ENCODE measurements at regions not wholly inside any gene's neighbourhood (a gene's known extent, or its start where the extent isn't known, plus 50 kb on each side); places are given as distances from the start of the nearest gene placed in this dataset.

DNA sequence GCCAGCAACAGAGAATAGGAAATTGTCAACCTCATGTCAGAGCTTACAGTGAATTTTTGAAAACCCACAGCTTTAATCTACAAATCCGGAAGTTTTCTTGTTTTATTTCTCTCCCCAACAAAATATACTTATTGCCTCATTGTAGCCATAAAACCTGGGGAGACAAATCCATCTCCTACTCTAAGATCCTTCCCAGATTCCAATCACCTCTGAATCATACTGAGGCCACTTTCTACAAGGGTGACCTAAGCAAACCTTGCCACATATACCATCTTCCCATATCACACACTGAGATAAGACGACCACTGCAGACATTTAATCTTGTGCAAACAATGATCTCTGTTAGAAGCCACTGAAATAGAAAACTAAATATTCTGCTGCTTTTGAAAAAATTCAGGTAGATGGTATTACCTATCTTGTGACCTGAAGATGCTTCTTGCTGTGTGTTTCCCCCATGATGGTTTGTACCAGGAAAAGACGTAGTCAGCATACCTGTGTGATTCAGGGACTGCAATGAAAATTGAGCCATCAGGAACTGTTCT lies 171.5 kb upstream of the DUSP10 start:
- DNase-seq = no peak
- no peak overlapping the region for H3K9ac ChIP-seq (ENCODE audit: low read length)

DNA sequence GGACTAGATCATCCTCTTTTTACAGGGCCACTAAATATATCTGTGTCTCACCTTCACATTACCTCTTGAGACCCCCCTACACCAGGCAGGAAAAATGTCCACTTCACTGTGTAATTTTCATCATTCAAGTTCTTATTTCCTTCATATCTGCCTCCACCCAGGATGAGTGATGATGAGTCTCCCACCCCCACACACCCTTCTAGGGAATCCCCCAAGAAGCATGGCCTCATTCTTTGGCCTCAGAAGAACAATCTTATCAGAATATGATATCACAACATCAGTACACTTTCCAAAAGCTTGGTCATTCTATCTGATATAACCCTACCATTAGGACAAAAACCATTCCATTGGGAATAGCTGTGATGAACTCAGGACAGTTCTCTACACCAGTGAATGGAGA lies 170.3 kb upstream of the DUSP10 start:
- no peaks in the 10 kb centered on the region for H3K79me2 ChIP-seq (ENCODE audit: low read length)
- TF ChIP-seq EZH2 (optimal IDR thresholded peaks at IDR 0.05; ENCODE audit: low read depth, low read length) (no peak), CTCF (IDR thresholded peaks at IDR 0.05; ENCODE audit: low read length) (no peak), EZH2phosphoT487 (IDR thresholded peaks at IDR 0.05; ENCODE audit: low read length) (no peak)
- no peaks in the 10 kb centered on the region for H3K36me3 ChIP-seq (replicated peaks; ENCODE audit: insufficient read depth, low read length)
- H3K4me3 ChIP-seq (ENCODE audit: low read length) = no peak overlapping the region
- no peaks in the 10 kb centered on the region for H3K9me3 ChIP-seq (replicated peaks; ENCODE audit: insufficient read depth, low read length)
- peaks cover 16% of the 10 kb centered on the region for H3F3A ChIP-seq (ENCODE audit: insufficient read depth, low read length)
- peaks cover 38% of the 10 kb centered on the region for H3K4me1 ChIP-seq (ENCODE audit: low read length)
- H4K20me1 ChIP-seq (ENCODE audit: insufficient read depth, low read length) = no peaks in the 10 kb centered on the region
- no peak overlapping the region for H2AFZ ChIP-seq (ENCODE audit: low read length)
- no peaks in the 10 kb centered on the region for H3K9me2 ChIP-seq (replicated peaks; ENCODE audit: insufficient read depth, low read length)
- no peak for DNase-seq
- H3K27ac ChIP-seq (ENCODE audit: low read length) = peak overlapping the region; percentile 67; the same call in 1 of the 2 replicates
- H3K27me3 ChIP-seq (replicated peaks; ENCODE audit: insufficient read depth, low read length) = no peaks in the 10 kb centered on the region
- H3K4me2 ChIP-seq (ENCODE audit: low read depth, low read length) = peak overlapping the region; percentile 41; the same call in 1 of the 2 replicates
- no peak overlapping the region for H3K9ac ChIP-seq (ENCODE audit: low read length)

More for the DNA sequence above, 171.5 kb upstream of the DUSP10 start:
- H3K4me2 ChIP-seq (ENCODE audit: low read depth, low read length) = no peak overlapping the region
- H3K79me2 ChIP-seq (ENCODE audit: low read length) = no peaks in the 10 kb centered on the region
- no peak overlapping the region for H3K27ac ChIP-seq (ENCODE audit: low read length)
- H3K9me3 ChIP-seq (replicated peaks; ENCODE audit: insufficient read depth, low read length) = no peaks in the 10 kb centered on the region
- H3K36me3 ChIP-seq (replicated peaks; ENCODE audit: insufficient read depth, low read length) = no peaks in the 10 kb centered on the region
- TF ChIP-seq CTCF (IDR thresholded peaks at IDR 0.05; ENCODE audit: low read length) (no peak), EZH2phosphoT487 (IDR thresholded peaks at IDR 0.05; ENCODE audit: low read length) (no peak), EZH2 (optimal IDR thresholded peaks at IDR 0.05; ENCODE audit: low read depth, low read length) (no peak)
- no peaks in the 10 kb centered on the region for H3K27me3 ChIP-seq (replicated peaks; ENCODE audit: insufficient read depth, low read length)
- no peak overlapping the region for H3K4me3 ChIP-seq (ENCODE audit: low read length)
- H3K4me1 ChIP-seq (ENCODE audit: low read length) = peaks cover 38% of the 10 kb centered on the region
- H3F3A ChIP-seq (ENCODE audit: insufficient read depth, low read length) = peaks cover 16% of the 10 kb centered on the region
- no peak overlapping the region for H2AFZ ChIP-seq (ENCODE audit: low read length)
- H4K20me1 ChIP-seq (ENCODE audit: insufficient read depth, low read length) = no peaks in the 10 kb centered on the region
- H3K9me2 ChIP-seq (replicated peaks; ENCODE audit: insufficient read depth, low read length) = no peaks in the 10 kb centered on the region

GRCh38 chr1:221911714-221912113 lies 169.8 kb upstream of the DUSP10 start:
- no peak overlapping the region for H3K4me3 ChIP-seq (ENCODE audit: low read length)
- no peaks in the 10 kb centered on the region for H3K9me2 ChIP-seq (replicated peaks; ENCODE audit: insufficient read depth, low read length)
- H3K36me3 ChIP-seq (replicated peaks; ENCODE audit: insufficient read depth, low read length) = no peaks in the 10 kb centered on the region
- peaks cover 16% of the 10 kb centered on the region for H3F3A ChIP-seq (ENCODE audit: insufficient read depth, low read length)
- H3K27ac ChIP-seq (ENCODE audit: low read length) = peak overlapping the region; percentile 67
- H3K9ac ChIP-seq (ENCODE audit: low read length) = no peak overlapping the region; the same call in 1 of the 2 replicates
- H4K20me1 ChIP-seq (ENCODE audit: insufficient read depth, low read length) = no peaks in the 10 kb centered on the region
- no peaks in the 10 kb centered on the region for H3K9me3 ChIP-seq (replicated peaks; ENCODE audit: insufficient read depth, low read length)
- no peak for TF ChIP-seq EZH2phosphoT487 (IDR thresholded peaks at IDR 0.05; ENCODE audit: low read length)
- TF ChIP-seq EZH2 (optimal IDR thresholded peaks at IDR 0.05; ENCODE audit: low read depth, low read length) = no peak
- no peak for TF ChIP-seq CTCF (IDR thresholded peaks at IDR 0.05; ENCODE audit: low read length)
- peak; percentile 81 for DNase-seq
- peak overlapping the region; percentile 41; the same call in 1 of the 2 replicates for H3K4me2 ChIP-seq (ENCODE audit: low read depth, low read length)
- no peaks in the 10 kb centered on the region for H3K27me3 ChIP-seq (replicated peaks; ENCODE audit: insufficient read depth, low read length)
- no peaks in the 10 kb centered on the region for H3K79me2 ChIP-seq (ENCODE audit: low read length)
- H2AFZ ChIP-seq (ENCODE audit: low read length) = peak overlapping the region; percentile 11
- peaks cover 38% of the 10 kb centered on the region for H3K4me1 ChIP-seq (ENCODE audit: low read length)
